Loucy (cell line): ENCODE measurements at regions not wholly inside any gene's neighbourhood (a gene's known extent, or its start where the extent isn't known, plus 50 kb on each side); places are given as distances from the start of the nearest gene placed in this dataset.

Experiments used
- EZH2phosphoT487 ChIP-seq: fragments of 200-600 bp; IDR thresholded peaks from 2 replicates; pipeline ENCODE4 v1.6.1; 2018; ENCODE audit warnings: antibody characterized with exemption, mild to moderate bottlenecking, moderate library complexity, borderline replicate concordance
- TF ChIP-seq, protein P1 (sequence below): fragments of 200-600 bp; sonication (generic); conservative IDR thresholded peaks from 2 replicates; pipeline ENCODE4 v1.5.1; 2014; ENCODE audit warnings: mild to moderate bottlenecking, antibody characterized with exemption, low read length

DNA sequence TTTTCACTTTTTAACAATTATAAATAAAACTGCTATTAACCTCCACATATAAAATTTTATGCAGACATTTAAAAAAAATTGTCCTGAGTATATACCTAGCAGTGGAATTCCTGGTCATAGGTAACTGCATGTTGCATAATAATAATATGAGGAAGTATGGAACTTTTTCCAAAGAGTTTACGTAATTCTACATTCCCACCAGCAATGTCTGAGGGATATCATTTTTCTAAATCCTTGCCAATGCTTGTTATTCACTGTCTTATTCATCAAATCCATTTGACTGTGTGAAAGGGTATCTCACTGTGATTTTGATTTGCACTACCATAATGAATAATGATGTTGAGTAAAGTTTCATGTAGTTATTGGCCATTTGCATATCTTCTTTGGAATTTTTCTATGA is 393.8 kb downstream of the LRFN5 start:
- TF ChIP-seq, protein P1, sequence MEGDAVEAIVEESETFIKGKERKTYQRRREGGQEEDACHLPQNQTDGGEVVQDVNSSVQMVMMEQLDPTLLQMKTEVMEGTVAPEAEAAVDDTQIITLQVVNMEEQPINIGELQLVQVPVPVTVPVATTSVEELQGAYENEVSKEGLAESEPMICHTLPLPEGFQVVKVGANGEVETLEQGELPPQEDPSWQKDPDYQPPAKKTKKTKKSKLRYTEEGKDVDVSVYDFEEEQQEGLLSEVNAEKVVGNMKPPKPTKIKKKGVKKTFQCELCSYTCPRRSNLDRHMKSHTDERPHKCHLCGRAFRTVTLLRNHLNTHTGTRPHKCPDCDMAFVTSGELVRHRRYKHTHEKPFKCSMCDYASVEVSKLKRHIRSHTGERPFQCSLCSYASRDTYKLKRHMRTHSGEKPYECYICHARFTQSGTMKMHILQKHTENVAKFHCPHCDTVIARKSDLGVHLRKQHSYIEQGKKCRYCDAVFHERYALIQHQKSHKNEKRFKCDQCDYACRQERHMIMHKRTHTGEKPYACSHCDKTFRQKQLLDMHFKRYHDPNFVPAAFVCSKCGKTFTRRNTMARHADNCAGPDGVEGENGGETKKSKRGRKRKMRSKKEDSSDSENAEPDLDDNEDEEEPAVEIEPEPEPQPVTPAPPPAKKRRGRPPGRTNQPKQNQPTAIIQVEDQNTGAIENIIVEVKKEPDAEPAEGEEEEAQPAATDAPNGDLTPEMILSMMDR, result no peak
- TF ChIP-seq EZH2phosphoT487, result no peak
